HepG2 (cell line): ENCODE measurements at regions not wholly inside any gene's neighbourhood (a gene's known extent, or its start where the extent isn't known, plus 50 kb on each side); places are given as distances from the start of the nearest gene placed in this dataset.

ENCODE experiments used
- HDAC1 ChIP-seq: sonication (generic); formaldehyde crosslinking; IDR thresholded peaks from 2 replicates; pipeline ENCODE4 v1.5.1; 2020; ENCODE audit warnings: mild to moderate bottlenecking, missing genetic modification reagents
- PAX8 ChIP-seq: sonication (generic); formaldehyde crosslinking; IDR thresholded peaks from 2 replicates; pipeline ENCODE4 v1.8.0; 2022; ENCODE audit warnings: mild to moderate bottlenecking, missing genetic modification reagents, borderline replicate concordance
- POLR2AphosphoS5 ChIP-seq: IDR thresholded peaks from 2 replicates; pipeline ENCODE4 v1.6.1; 2012; ENCODE audit warnings: low read depth, low read length
- TMF1 ChIP-seq: sonication (generic); formaldehyde crosslinking; IDR thresholded peaks from 2 replicates; pipeline ENCODE4 v1.8.1; 2022; ENCODE audit warnings: low read depth, missing genetic modification reagents

- TF ChIP-seq TMF1, result no peak
- no peak for TF ChIP-seq HDAC1 (CRISPR knock-in tag)
- no peak for TF ChIP-seq PAX8
- no peak for TF ChIP-seq POLR2AphosphoS5
Measured at GRCh38 chr7:25557930-25558329, 329.6 kb upstream of the NPVF start.
